NCI-H128 (cell line): ENCODE measurements at regions not wholly inside any gene's neighbourhood (a gene's known extent, or its start where the extent isn't known, plus 50 kb on each side); places are given as distances from the start of the nearest gene placed in this dataset.

Experiments
- DNase-seq: peaks from one replicate; lab custom pipeline; 2025; ENCODE audit not compliant: unreplicated experiment; lab: John Stamatoyannopoulos, UW

DNA sequence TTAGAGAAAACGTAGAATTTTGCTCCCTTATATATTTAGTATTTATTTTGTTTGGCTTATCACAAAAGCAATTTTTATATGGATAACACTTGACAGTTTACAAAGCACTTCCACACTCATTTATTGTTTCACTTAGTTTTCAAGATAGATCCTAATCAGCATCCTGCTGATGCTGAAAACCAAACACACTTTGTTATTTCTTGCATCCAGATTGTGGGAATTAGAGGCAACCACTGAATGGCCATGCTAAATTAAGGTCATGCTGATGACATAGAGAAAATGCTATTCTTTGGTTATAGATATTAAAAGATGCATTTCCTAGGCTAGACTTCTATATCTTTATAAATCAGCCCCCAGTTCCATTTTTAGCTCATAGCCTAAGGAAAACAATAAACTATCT lies 474.1 kb upstream of the KCNMB2 start:
- DNase-seq = no peak

DNA sequence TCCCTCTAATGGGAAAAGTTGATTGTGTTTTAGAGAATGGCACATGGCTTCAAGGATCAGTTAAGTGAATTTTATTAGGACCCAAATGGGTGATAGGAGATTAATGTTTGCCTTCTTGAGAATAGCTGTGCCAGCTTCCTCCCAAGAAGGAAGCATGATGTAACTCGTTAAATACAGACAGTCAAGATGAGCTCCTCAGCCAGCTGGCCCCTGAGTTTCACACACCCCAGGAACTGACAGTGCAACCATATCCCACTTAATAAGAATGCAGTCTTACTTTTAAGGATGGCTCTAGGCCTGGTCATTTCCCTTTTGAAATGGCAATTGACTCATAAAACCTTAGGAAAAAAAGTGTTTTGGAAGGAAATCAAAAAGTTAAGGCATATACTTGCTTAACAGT lies 472.8 kb upstream of the KCNMB2 start:
- DNase-seq = no peak

DNA sequence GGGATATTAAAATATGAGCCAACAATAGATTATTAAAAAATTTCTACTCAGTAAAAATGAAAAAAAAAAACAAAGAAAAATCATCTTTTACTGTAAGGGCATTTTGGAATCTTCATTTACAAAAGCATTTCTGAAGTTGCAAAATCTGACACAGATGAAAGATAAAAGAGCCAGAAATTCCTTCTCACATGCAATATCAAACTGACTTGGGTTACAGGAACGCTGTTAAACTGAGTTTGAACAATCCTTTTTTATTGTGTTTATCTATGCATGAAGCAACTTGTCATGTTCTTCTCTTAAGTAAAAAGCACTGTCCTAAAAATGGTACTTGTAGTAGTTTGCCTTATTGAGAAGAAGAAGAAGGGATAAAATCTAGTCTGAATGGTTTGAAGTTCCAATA lies 468.5 kb upstream of the KCNMB2 start:
- no peak for DNase-seq

DNA sequence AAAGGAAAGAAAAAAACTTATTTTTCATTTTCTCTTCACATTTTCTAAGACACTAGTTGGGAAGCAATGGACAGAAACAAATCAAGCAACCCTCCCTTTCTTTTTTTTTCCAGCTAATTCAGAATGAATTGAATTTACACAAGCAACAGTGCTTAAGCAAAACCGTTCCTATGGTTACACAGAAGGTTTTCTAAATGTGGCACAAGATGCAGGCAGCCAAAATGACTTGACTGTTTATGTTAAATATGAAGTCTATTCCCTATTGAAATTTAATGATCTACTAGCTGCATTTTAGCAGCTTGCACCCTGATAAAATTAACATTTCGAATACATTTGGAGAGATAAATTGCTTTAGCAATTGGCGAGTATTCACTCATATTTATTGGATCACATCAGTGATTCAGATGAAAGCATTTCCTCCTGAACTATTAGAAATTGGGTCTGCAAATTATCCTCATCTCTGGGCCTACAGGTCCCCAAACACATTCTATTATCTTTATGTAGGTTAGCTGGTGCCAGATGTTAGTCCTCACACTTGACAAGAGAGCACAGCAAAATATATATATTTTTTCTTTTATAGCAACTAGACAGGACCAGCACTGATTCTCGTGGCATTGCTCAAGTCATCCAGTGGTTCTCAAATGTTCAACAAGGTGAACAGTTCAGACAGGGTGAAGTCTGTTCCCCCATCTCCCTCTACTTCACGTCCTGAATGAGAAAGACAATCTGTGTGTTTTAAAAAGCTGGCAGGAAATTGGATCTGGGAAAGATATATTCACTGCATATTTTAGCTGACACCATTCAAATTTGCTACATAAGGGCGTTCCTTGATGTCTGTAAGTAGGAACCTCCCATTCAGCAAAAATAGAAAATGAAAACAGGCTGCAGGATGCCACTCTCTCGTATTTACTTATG lies 463.6 kb upstream of the KCNMB2 start:
- no peak for DNase-seq

DNA sequence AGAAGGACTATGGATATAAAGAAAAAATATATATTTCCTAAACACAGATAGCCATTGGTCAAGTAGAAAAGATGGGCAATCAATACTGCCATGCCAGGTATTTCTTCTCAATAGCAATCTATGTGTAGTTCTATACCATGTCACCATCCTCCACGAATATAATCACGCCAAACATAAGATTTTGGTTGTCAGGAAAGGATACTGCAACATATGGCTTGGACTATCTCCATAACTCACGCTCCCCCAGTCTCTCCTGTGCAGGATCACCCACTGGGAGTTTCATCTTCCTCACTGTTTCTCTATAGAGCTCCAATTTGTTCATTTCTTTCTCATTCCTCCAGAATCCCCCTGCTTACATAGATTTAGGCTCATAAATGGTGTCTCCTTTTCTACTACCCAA lies 462.9 kb upstream of the KCNMB2 start:
- DNase-seq = no peak

DNA sequence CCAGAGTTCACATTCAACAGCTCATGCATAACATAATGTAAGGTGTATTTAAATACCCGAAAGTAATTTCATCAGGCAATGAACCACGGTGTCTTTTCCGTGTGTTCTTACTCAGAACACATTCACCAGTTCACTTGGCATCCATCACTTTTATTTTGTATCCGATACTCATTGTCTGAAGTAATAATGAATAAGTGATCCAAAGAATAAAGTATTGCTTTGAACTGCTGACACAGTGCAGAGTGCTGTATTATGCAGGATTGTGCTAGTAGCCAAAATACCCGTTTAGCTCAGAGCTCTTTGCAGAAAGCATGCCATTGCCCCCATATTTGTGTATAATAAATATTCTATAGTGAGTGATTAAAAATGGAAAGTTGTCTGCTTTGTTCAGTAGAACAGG lies 460.9 kb upstream of the KCNMB2 start:
- no peak for DNase-seq

DNA sequence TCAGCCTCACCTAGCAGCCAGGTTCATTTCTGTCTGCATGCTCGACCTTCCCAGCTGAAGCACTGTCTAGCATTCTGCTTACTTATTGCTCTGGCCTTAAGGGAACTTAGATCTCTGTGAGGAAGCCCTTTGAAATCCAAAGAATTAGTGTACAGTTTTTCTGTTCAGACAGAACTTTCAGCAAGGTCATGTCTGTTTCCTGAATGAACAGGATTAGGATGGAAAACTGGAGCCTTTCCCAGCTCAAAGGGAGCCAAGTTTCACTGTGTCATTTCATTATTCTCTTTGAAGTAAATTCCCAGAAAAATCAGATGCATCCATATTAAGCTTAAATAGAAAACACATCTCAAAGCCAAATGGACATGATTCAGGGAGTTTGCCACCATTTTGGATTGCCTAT lies 457.3 kb upstream of the KCNMB2 start:
- DNase-seq = no peak

DNA sequence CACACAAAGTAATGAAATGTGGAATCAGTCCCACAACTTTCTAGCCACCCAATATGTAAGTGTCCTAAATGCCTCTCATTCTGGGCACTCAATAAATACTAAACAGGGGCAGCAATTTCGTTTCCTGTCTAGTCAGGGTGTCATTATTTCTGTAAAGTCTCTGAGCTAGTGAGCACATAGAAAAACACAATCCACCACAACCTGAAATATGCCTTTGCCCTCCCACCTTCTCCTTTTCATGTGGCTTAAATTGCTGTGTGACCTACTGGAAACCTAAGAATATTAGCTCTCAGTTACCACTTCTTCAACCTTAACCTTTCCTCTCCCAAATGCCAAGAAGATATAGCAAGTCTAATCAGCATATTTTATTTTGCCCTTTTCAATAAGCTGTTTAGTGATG lies 456.3 kb upstream of the KCNMB2 start:
- DNase-seq = no peak

DNA sequence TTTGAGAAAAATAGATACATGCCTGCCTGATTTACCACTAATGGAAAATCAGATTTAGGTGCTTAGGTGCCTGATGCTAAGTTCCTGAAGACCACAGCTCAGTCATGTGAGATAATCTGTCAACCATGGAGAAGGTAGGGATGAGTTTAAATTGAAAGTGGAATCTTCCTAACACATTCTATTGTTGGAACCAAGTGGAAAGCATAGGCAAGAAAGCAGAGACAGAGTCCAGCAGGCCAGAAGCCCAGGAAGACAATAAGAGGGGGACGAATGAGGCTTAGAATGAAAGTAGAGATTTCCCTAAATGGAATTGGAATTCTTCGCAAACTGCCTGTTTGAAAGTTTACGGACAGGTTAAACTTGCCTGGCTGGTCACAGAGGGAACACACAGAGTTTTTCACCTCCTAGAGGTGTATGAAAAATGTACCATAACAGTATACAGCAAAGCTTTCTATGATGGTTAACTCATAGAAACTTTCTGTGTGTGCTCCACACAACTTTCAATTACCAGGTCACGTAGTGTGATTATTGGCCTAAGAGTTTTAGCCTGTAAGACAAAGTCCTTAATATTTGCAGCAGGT lies 453.8 kb upstream of the KCNMB2 start:
- DNase-seq = no peak

DNA sequence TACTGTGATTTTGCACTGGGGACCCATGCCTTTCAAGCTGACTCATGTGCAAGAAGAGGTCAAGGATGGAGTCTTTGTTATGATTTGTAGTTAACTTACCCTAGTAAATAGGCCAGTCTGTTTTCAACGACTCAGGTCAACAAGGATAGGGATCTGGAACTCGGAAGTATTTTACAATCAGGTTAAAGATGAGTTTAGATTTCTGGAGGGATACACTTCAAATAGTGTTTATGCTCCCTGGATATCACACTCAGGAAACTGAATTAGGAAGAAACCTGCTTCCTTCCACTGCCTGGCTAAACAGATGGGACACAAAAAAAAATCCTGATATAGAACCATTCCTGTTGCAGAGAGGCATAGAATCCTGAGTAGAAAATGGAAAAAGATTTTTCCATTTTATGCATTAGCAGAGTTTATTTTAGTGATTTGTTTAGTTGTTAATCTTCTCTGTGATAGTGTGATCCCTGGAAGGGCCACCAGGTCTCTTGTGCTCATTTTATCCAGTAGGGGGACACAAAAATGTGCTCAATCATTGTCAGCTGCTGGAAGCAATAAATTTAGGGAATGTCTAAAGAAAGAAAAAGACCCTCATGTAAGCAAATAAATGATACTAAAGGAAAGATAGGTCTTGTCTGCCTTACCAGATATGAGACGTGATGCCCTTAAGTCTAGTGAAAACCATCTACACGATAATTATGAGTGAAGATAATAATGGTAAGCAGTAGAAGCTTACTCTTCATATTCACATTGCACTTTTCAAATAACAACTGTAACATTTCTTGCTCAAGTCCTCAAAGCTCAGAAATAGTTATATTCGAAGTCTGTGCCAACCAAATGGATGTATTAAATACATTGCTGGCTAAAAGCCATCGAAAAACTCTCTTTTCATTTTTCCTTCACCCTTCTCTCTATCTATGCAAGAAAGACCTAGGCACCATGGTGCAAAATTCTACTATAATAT lies 452.1 kb upstream of the KCNMB2 start:
- DNase-seq = no peak

DNA sequence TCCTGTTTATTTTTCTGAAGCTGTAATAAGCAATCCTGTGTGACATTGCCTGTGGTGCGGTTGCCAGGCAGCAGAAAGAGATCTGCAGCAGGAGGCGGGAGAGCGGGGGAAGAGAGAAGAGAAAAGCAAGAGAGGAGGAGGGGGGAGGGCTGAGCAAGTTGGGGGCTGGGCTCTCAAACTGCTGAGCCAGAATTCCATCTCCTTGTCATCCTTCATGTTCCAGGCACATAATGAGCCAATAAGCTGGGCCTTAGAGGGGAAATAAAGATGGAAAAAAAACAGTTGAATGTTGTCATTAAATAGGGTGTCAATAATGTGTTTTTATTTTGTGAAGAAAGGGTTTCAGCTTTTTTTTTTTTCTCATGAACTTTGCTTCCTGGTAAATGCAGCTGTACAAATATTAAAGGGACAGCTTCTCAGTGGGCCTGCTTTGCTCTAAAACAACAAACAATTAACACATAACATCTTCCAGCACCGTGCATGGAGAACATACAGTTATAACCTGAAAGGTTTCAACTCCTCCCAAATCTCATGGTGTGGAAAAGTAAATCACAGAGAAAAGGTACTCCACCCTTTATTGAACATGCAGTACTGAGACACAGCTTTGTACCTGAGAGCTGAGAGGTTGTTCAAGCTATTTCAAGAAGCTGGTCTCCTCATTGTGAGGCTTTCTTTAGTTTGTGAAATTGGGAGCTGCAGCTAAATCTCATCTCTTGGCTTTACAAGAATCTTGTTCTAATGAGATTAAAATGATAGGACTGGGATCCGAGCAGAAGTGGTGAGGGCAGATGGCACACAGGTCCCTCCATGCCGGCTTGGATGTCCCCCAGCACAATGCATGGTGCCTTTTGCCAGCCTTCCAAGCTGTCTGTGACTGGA lies 451.1 kb upstream of the KCNMB2 start:
- DNase-seq = peak; percentile 78

DNA sequence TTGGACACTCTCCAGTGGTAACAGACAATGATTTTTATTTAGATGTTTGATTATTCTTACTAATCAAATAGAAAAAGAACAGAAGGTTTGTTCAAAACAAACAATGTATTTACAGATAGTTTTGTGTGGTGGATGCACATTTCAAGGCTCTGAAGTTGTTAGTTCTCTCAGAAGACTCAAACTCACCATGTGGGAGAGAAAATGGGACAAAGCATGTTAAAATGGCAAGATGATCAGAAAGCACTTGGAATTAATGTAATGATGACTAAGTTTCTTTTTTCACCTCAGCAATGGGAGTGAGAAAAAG lies 450.5 kb upstream of the KCNMB2 start:
- no peak for DNase-seq

DNA sequence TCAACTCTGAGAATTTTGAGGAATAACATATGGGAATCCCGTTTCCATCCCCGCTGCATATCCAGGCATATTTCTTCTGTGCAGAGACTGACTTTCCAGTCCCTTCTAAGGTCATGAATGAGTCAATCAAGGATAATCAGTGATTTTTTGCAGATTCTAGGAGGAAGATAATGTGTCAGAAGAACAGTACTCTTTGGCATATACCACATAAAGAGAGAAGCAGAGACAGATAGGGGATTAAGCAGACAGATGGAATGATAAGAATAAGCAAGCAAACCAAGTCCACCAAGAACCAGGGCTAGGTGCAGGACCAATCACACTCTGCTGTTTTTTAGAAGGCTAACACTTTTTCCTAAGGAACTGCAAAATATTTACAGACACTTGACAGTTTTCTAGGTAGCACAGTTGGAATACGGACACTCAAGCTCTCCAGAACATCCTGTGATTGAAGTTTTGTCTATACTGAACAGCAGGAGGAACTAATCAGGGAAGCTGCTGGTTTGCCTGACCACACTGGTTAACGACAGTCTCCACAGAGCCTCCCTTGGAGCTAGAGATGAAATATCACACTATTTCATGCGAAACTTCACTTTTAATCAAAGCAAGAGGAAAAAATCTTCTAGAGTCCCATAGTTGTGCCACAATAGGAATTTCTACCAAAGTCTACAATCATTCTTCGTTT lies 450.0 kb upstream of the KCNMB2 start:
- no peak for DNase-seq

DNA sequence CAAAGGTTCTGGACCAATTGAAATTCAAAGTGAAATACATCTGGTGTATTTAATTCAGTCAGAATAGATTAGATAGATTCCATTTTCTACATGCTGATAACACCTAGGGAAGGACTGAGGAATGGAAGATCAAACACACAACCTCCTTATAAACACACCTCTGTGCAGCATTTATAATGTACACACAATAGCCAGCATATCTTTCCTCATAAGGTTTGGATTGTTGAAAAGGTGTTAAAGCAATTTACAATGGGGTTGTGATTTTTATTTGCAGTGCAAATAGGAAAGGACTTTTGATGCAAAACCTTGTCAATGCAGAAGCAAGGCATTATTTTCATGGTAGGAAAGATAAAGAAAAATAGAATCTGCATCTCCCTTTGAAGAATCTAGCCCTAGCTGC lies 448.9 kb upstream of the KCNMB2 start:
- DNase-seq = no peak

DNA sequence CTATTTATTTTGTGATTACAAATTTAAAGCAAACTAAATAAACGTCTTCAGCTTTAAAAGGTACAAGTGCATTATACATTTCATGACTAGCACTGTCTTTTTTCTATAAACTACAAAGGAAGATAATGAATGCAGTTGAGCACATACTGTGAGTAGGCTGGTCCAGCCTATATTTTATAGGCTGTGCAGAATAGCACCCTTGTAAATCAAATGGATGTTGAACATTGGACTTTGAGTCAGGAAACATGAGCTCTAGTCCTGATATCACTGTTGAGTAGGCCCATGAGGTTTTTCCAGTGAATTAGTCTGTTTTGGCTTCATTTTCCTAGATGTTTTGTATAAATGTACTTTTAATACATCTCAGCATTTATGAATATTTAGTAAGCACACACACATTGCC lies 447.3 kb upstream of the KCNMB2 start:
- DNase-seq = no peak

DNA sequence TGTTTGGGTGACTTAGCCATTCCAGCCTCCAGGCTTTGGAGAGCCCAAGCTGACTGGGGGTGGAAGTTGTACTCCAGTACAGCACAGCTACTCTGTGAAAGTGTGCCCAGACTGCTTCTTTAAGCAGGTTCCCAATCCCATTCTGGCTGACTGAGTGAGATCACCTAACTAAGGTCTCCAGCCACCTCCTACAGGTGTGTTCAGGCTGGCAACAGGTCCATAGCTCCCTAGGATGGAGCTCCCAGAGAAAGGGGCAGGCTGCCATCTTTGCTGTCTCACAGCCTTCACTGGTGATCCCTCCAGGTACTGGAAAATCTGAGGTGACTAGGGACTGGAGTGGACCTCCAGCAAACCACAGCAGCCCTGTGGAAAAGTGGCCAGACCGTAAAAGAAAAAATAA lies 445.3 kb upstream of the KCNMB2 start:
- no peak for DNase-seq

DNA sequence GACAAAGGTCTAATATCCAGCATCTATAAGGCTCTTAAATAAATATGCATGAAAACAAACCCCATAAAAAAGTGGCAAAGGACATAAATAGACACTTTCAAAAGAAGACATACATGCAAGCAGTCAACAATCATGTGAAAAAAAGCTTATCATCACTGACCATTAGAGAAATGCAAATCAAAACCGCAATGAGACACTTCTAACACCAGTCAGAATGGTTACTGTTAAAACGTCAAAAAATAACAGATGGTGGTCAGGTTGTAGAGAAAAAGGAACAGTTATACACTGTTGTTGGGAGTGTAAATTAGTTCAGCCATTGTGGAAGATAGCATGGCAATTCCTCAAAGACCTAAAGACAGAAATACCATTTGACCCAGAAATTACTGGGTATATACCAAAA lies 440.7 kb upstream of the KCNMB2 start:
- no peak for DNase-seq

DNA sequence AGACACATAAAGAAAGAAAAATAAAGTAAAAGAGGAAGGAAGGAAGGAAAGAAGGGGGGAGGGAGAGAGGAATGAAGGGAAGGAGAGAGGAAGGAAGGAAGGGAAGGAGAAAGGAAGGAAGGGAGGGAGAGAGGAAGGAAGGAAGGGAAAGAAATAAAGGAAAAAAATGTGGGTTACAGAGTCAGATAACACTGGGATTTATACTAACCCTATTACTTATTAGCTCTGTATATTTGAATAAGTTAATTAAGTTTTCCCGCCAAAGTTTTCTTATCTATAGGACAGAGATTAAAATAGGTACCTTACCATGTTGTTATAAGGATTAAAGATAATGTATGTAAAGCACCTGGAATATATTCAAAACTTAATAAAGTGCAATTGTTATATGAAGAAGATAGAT lies 439.3 kb upstream of the KCNMB2 start:
- DNase-seq = no peak

DNA sequence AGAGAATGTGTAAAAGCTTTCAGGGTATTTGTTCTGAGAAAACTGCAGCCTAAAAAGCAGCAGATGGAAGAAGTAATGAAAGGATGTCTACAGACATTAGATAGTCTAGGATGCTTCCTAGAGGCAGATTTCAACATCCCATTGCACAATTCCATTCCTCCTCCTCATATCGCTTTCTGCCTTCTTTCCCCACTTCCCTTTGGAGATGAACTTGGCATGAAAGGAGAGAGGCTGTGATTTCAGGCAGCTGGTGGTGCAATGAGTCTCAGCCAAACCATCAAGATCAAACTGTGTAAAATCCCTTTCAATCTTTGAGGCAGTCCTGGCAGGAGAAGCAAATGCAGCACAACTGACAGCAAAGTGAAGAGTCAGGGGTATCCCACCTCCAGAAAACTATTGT lies 438.7 kb upstream of the KCNMB2 start:
- DNase-seq = no peak

DNA sequence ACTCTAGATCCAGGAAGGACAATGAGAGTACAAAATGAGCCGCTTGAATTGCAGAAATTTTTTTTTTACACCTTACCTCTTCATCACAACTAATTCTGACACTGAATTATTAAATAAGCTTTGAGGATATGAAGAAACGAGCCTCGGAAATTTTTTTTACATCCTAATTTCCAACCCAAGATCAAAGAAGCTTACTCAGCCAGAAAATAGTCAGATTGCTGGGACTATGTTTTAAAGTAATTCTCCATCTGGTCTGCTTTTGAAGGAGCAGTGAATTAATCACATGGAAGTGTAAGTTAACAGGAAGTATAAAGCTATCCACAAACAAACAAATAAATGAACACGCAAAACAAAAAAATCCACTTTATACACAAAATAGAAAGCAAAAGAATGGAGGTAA lies 437.0 kb upstream of the KCNMB2 start:
- no peak for DNase-seq
